ENCODE measurements at regions not wholly inside any gene's neighbourhood (a gene's known extent, or its start where the extent isn't known, plus 50 kb on each side); places are given as distances from the start of the nearest gene placed in this dataset.

- peak overlapping the region; percentile 61 for H3K4me3 Mint-ChIP-seq
- no peaks in the 10 kb centered on the region for H3K27me3 Mint-ChIP-seq (ENCODE audit: insufficient read depth)
- no peaks in the 10 kb centered on the region for H3K36me3 Mint-ChIP-seq (ENCODE audit: low read depth)
- DNase-seq: peak; percentile 86
- no peaks in the 10 kb centered on the region; the same call in 1 of the 2 replicates for H3K9me3 Mint-ChIP-seq
- no peak for TF ChIP-seq CTCF (IDR thresholded peaks at IDR 0.05)
- H3K27ac Mint-ChIP-seq: peak overlapping the region; percentile 66
- peaks cover 29% of the 10 kb centered on the region for H3K4me1 Mint-ChIP-seq (ENCODE audit: low read depth)
Measured at GRCh38 chr3:117735481-117736101, 1026.0 kb downstream of the TUSC7 start.

GRCh38 chr3:117736846-117737245, 1027.3 kb downstream of the TUSC7 start:
- no peaks in the 10 kb centered on the region for H3K36me3 Mint-ChIP-seq (ENCODE audit: low read depth)
- no peaks in the 10 kb centered on the region for H3K27me3 Mint-ChIP-seq (ENCODE audit: insufficient read depth)
- H3K9me3 Mint-ChIP-seq: no peaks in the 10 kb centered on the region; the same call in 1 of the 2 replicates
- peaks cover 29% of the 10 kb centered on the region for H3K4me1 Mint-ChIP-seq (ENCODE audit: low read depth)
- H3K27ac Mint-ChIP-seq: no peak overlapping the region
- TF ChIP-seq CTCF (IDR thresholded peaks at IDR 0.05): no peak
- no peak overlapping the region for H3K4me3 Mint-ChIP-seq
- no peak for DNase-seq

- H3K36me3 Mint-ChIP-seq (ENCODE audit: low read depth): no peaks in the 10 kb centered on the region; the same call in 1 of the 2 replicates
- no peak overlapping the region for H3K4me3 Mint-ChIP-seq
- no peak for DNase-seq
- H3K27ac Mint-ChIP-seq: no peak overlapping the region
- TF ChIP-seq CTCF (IDR thresholded peaks at IDR 0.05): no peak
- peaks cover 10% of the 10 kb centered on the region; the same call in 1 of the 2 replicates for H3K27me3 Mint-ChIP-seq (ENCODE audit: insufficient read depth)
- H3K9me3 Mint-ChIP-seq: no peaks in the 10 kb centered on the region; the same call in 1 of the 2 replicates
- no peaks in the 10 kb centered on the region for H3K4me1 Mint-ChIP-seq (ENCODE audit: low read depth)
Measured at GRCh38 chr3:117743993-117744392, 1034.4 kb downstream of the TUSC7 start.

GRCh38 chr3:117744935-117745334, 1035.4 kb downstream of the TUSC7 start:
- Mint-ChIP-seq H3K4me3 (no peak overlapping the region), H3K9me3 (no peaks in the 10 kb centered on the region; the same call in 1 of the 2 replicates), H3K27ac (no peak overlapping the region), H3K36me3 (ENCODE audit: low read depth) (no peaks in the 10 kb centered on the region; the same call in 1 of the 2 replicates), H3K27me3 (ENCODE audit: insufficient read depth) (peaks cover 10% of the 10 kb centered on the region; the same call in 1 of the 2 replicates), H3K4me1 (ENCODE audit: low read depth) (no peaks in the 10 kb centered on the region)
- no peak for DNase-seq
- TF ChIP-seq CTCF (IDR thresholded peaks at IDR 0.05): no peak

- no peak for DNase-seq
- Mint-ChIP-seq H3K4me1 (ENCODE audit: low read depth) (no peaks in the 10 kb centered on the region), H3K27ac (no peak overlapping the region), H3K27me3 (ENCODE audit: insufficient read depth) (peaks cover 10% of the 10 kb centered on the region; the same call in 1 of the 2 replicates), H3K36me3 (ENCODE audit: low read depth) (no peaks in the 10 kb centered on the region; the same call in 1 of the 2 replicates), H3K9me3 (no peaks in the 10 kb centered on the region; the same call in 1 of the 2 replicates), H3K4me3 (no peak overlapping the region)
- TF ChIP-seq CTCF (IDR thresholded peaks at IDR 0.05): no peak
Measured at GRCh38 chr3:117745516-117745915, 1035.9 kb downstream of the TUSC7 start.
